ENCODE measurements at regions not wholly inside any gene's neighbourhood (a gene's known extent, or its start where the extent isn't known, plus 50 kb on each side); places are given as distances from the start of the nearest gene placed in this dataset.
A peak's percentile ranks its signal among the peaks of the same experiment; 100 is the strongest.

DNA sequence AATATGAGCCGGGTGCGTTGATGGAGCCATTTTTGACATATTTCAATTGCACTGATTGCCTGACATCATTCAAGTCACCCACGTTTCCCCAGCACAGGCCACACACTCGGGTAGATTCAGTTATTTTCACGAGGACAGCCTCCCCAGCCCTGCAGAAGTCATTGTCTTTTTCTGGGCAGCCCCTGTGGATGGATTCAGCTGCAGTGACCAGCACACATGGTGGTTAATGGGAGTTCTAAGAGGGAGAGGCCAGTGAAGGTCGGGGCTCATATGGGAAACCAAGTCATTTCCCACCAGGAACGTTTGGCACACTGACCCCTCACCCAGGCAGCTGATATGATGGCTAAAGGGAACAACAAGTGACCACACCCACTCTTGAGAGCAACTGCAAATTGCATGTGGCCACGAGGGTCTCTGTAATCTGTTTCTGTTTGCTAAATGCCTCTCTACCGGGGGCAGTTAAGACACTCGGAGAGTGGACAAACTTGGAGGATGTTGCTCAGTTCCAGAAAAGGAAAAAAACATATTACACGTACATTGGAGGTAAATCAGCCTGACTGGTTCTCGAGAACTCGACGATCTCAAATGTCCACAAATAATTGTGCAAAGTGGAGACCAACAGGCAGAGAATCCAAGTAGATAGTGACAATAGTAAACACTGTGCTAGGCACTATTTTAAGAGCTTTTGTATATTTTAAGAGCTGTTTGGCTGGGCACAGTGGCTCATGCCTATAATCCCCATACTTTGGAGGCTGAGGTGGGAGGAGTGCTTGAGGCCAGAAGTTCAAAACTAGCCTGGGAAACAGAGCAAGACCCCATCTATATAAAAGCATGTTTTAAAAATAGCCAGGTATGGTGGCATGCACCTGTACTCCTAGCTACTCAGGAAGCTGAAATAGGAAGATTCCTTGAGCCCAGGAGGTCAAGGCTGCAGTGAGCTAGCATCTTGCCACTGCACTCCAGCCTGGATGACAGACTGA is 167.2 kb upstream of the IRF2BP2 start:
- no peak for TF ChIP-seq POLR2A (IDR thresholded peaks at IDR 0.05)
- no peak for TF ChIP-seq POLR2AphosphoS5 (IDR thresholded peaks at IDR 0.05)
- no peak for TF ChIP-seq EP300 (IDR thresholded peaks at IDR 0.05)
- no peak for TF ChIP-seq CTCF (IDR thresholded peaks at IDR 0.05)
- H3K27me3 ChIP-seq, result peaks cover 0 to 3% (median 0%) of the 10 kb centered on the region in 3 donors
- no peaks in the 10 kb centered on the region for H3K36me3 ChIP-seq
- no peak overlapping the region for H3K27ac ChIP-seq
- no peaks in the 10 kb centered on the region for H3K9me3 ChIP-seq
- whole genome bisulfite sequencing, 2 donors, result 69 to 76% methylated on average over 14 of the region's 14 CpGs
- no peak overlapping the region for H3K4me3 ChIP-seq
- H3K4me1 ChIP-seq, result peaks cover 0 to 7% (median 6%) of the 10 kb centered on the region in 4 donors
- intact Hi-C loops (cut with DNase I), result no loop called here
- no peak for DNase-seq

- H3K36me3 ChIP-seq, result no peaks in the 10 kb centered on the region
- H3K4me1 ChIP-seq, result peaks cover 0 to 15% (median 13%) of the 10 kb centered on the region in 4 donors
- intact Hi-C loops (cut with DNase I), result no loop called here
- no peak overlapping the region for H3K27ac ChIP-seq
- H3K4me3 ChIP-seq, result no peak overlapping the region
- peak; percentile 72 for DNase-seq
- TF ChIP-seq POLR2A (IDR thresholded peaks at IDR 0.05) (no peak), CTCF (IDR thresholded peaks at IDR 0.05) (no peak), POLR2AphosphoS5 (IDR thresholded peaks at IDR 0.05) (no peak), EP300 (IDR thresholded peaks at IDR 0.05) (no peak)
- H3K9me3 ChIP-seq, result no peaks in the 10 kb centered on the region
- peaks cover 0 to 3% (median 0%) of the 10 kb centered on the region in 3 donors for H3K27me3 ChIP-seq
- 92 to 95% methylated on average over 12 of the region's 12 CpGs for WGBS, 2 donors
These were observed 166.4 kb upstream of the IRF2BP2 start for GRCh38 chr1:234776256-234776875.

GRCh38 chr1:234775477-234776246 is 165.7 kb upstream of the IRF2BP2 start:
- WGBS, 2 donors, result 89 to 97% methylated on average over 12 of the region's 12 CpGs
- H3K27me3 ChIP-seq, result peaks cover 0 to 3% (median 0%) of the 10 kb centered on the region in 3 donors
- H3K36me3 ChIP-seq, result no peaks in the 10 kb centered on the region
- intact Hi-C loops (cut with DNase I), result no loop called here
- H3K4me3 ChIP-seq, result no peak overlapping the region
- peaks cover 0 to 18% (median 16%) of the 10 kb centered on the region in 4 donors for H3K4me1 ChIP-seq
- TF ChIP-seq CTCF (IDR thresholded peaks at IDR 0.05) (no peak), POLR2A (IDR thresholded peaks at IDR 0.05) (no peak), EP300 (IDR thresholded peaks at IDR 0.05) (no peak), POLR2AphosphoS5 (IDR thresholded peaks at IDR 0.05) (no peak)
- no peaks in the 10 kb centered on the region for H3K9me3 ChIP-seq
- H3K27ac ChIP-seq, result no peak overlapping the region
- peak; percentile 62 for DNase-seq

DNA sequence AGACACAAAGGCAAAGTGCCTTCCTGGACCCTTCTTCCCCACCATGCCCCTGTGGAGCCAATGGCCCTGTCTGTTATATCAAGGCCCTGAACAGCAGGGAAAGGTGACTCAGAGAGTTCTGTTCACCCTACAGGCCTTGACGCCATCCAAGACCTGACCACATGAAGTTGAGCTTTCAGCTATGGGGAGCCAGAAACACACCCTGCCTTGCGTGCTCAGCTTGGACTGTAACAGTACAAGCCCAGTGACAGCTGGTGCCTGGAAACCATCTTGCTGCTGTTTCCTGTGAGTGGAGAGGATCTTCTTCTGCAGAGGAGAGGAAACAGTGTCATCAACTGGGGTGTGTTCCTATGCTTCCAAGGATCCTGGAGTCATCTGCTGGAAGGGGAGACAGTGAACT is 165.0 kb upstream of the IRF2BP2 start:
- peaks cover 0 to 18% (median 16%) of the 10 kb centered on the region in 4 donors for H3K4me1 ChIP-seq
- TF ChIP-seq EP300 (IDR thresholded peaks at IDR 0.05), result peak in 1 of 4 donors; percentile 18
- no peak for TF ChIP-seq POLR2A (IDR thresholded peaks at IDR 0.05)
- TF ChIP-seq POLR2AphosphoS5 (IDR thresholded peaks at IDR 0.05), result peak in 2 of 4 donors; percentile 25 to 43
- no peak overlapping the region for H3K4me3 ChIP-seq
- 85 to 88% methylated on average over 2 of the region's 2 CpGs for WGBS, 2 donors
- peak; percentile 67 for DNase-seq
- H3K9me3 ChIP-seq, result no peaks in the 10 kb centered on the region
- peak overlapping the region in 1 of 4 donors; percentile 19 for H3K27ac ChIP-seq
- H3K36me3 ChIP-seq, result no peaks in the 10 kb centered on the region
- intact Hi-C loops (cut with DNase I), result loop anchor here (5.0 kb wide), 1 partner anchor 48 kb away; no protein-coding TSS in a partner anchor
- peaks cover 0 to 3% (median 0%) of the 10 kb centered on the region in 3 donors for H3K27me3 ChIP-seq
